ENCODE measurements at regions not wholly inside any gene's neighbourhood (a gene's known extent, or its start where the extent isn't known, plus 50 kb on each side); places are given as distances from the start of the nearest gene placed in this dataset.

- TF ChIP-seq CTCF (conservative IDR thresholded peaks at IDR 0.05; ENCODE audit: low read depth, low read length) (no peak), POLR2A (IDR thresholded peaks at IDR 0.05; ENCODE audit: low read depth, low read length) (no peak), FOS (IDR thresholded peaks at IDR 0.05; ENCODE audit: low read depth, low read length) (no peak), CEBPB (IDR thresholded peaks at IDR 0.05; ENCODE audit: low read depth, low read length) (no peak), CHD1 (IDR thresholded peaks at IDR 0.05; ENCODE audit: low read depth, low read length) (no peak), RAD21 (IDR thresholded peaks at IDR 0.05; ENCODE audit: low read length) (no peak), SMC3 (IDR thresholded peaks at IDR 0.05; ENCODE audit: low read depth, low read length) (no peak), NFE2L2 (IDR thresholded peaks at IDR 0.05; ENCODE audit: low read depth, low read length) (no peak)
- TF ChIP-seq, protein P1, sequence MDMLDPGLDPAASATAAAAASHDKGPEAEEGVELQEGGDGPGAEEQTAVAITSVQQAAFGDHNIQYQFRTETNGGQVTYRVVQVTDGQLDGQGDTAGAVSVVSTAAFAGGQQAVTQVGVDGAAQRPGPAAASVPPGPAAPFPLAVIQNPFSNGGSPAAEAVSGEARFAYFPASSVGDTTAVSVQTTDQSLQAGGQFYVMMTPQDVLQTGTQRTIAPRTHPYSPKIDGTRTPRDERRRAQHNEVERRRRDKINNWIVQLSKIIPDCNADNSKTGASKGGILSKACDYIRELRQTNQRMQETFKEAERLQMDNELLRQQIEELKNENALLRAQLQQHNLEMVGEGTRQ (IDR thresholded peaks at IDR 0.05; ENCODE audit: low read depth, low read length), result no peak
These were observed 702.7 kb downstream of the TMTC2 start for GRCh38 chr12:83389237-83389996.

All from IMR-90 (cell line).